Eye (tissue), 1 donor: ENCODE measurements at regions not wholly inside any gene's neighbourhood (a gene's known extent, or its start where the extent isn't known, plus 50 kb on each side); places are given as distances from the start of the nearest gene placed in this dataset.

Experiments
- DNase-seq: peaks from one replicate; pipeline ENCODE4 v3.0.0-alpha.2; 2015

GRCh38 chr15:55017635-55018034 is 179.1 kb downstream of the RSL24D1 start:
- no peak for DNase-seq

GRCh38 chr15:55016225-55016624 is 180.5 kb downstream of the RSL24D1 start:
- DNase-seq, result no peak

- no peak for DNase-seq
Observed at GRCh38 chr15:55015093-55015445, 181.7 kb downstream of the RSL24D1 start.

- DNase-seq, result no peak
Observed at GRCh38 chr15:55014391-55015092, 182.2 kb downstream of the RSL24D1 start.

- no peak for DNase-seq
Observed at GRCh38 chr15:55008421-55008820, 188.3 kb downstream of the RSL24D1 start.

GRCh38 chr15:55007561-55007960 is 189.2 kb downstream of the RSL24D1 start:
- DNase-seq, result no peak

GRCh38 chr15:55005679-55006078 is 191.1 kb downstream of the RSL24D1 start:
- DNase-seq, result no peak

- DNase-seq, result peak; percentile 7
Observed at GRCh38 chr15:55003965-55004873, 192.5 kb downstream of the RSL24D1 start.

GRCh38 chr15:54998661-54999060 is 198.1 kb downstream of the RSL24D1 start:
- DNase-seq, result no peak

GRCh38 chr15:54990793-54991192 is 205.9 kb downstream of the RSL24D1 start:
- no peak for DNase-seq

GRCh38 chr15:54987881-54988280 is 208.9 kb downstream of the RSL24D1 start:
- DNase-seq, result no peak

GRCh38 chr15:54979964-54980363 is 216.8 kb downstream of the RSL24D1 start:
- DNase-seq, result peak; percentile 23

GRCh38 chr15:54962637-54963036 is 234.1 kb downstream of the RSL24D1 start:
- no peak for DNase-seq

- DNase-seq, result no peak
Observed at GRCh38 chr15:54960266-54960665, 236.5 kb downstream of the RSL24D1 start.

GRCh38 chr15:54941417-54941816 is 255.3 kb downstream of the RSL24D1 start:
- DNase-seq, result peak; percentile 24

GRCh38 chr15:54917312-54917711 is 279.4 kb downstream of the RSL24D1 start:
- no peak for DNase-seq

GRCh38 chr15:54915380-54915779 is 281.4 kb downstream of the RSL24D1 start:
- no peak for DNase-seq

GRCh38 chr15:54884312-54884711 is 312.4 kb downstream of the RSL24D1 start:
- no peak for DNase-seq

- DNase-seq, result no peak
Observed at GRCh38 chr15:54859982-54860381, 336.8 kb downstream of the RSL24D1 start.

GRCh38 chr15:54854667-54855066 is 342.1 kb downstream of the RSL24D1 start:
- no peak for DNase-seq

GRCh38 chr15:54850101-54850500 is 346.6 kb downstream of the RSL24D1 start:
- no peak for DNase-seq

- no peak for DNase-seq
Observed at GRCh38 chr15:54843006-54843405, 353.7 kb downstream of the RSL24D1 start.

- DNase-seq, result no peak
Observed at GRCh38 chr15:54841701-54842305, 354.9 kb downstream of the RSL24D1 start.
